ENCODE measurements at regions not wholly inside any gene's neighbourhood (a gene's known extent, or its start where the extent isn't known, plus 50 kb on each side); places are given as distances from the start of the nearest gene placed in this dataset.

DNA sequence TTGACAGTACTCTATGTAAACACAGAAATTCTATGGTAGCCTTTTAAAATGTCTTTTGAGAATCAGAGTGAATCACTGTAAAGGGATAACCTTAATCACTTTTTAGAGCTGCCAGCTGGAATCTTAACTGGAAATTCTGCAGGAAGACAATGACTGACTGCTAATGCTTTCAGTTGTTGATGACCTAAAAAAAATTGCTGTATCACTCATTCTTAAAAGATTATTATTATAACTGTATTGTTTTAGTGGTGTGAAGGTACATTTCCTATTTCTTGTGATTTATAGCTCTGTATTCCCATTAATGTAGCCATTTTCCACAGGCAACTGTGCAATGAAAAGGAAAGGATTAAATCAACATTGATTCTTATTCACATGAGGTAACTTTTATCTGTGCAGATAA lies 260.5 kb downstream of the CALCRL start:
- TF ChIP-seq CTCF (IDR thresholded peaks at IDR 0.05) (no peak), EZH2 (IDR thresholded peaks at IDR 0.05) (no peak)

Data from neural progenitor cell (in vitro differentiated cells).